OCI-LY1 (cell line): ENCODE measurements at regions not wholly inside any gene's neighbourhood (a gene's known extent, or its start where the extent isn't known, plus 50 kb on each side); places are given as distances from the start of the nearest gene placed in this dataset.
A peak's percentile ranks its signal among the peaks of the same experiment; 100 is the strongest.

Experiments
- CTCF ChIP-seq: fragments of 200-600 bp; sonication (generic), shearing (Covaris generic); IDR thresholded peaks from 2 replicates; pipeline ENCODE4 v1.5.1; 2017; ENCODE audit warnings: mild to moderate bottlenecking, antibody characterized with exemption, low read length, moderate library complexity, mixed read lengths
- EZH2 ChIP-seq: fragments of 200-600 bp; sonication (generic), shearing (Covaris generic); IDR thresholded peaks from 2 replicates; pipeline ENCODE4 v1.8.0; 2017; ENCODE audit warnings: borderline replicate concordance, mixed run types, mild to moderate bottlenecking, antibody characterized with exemption, low read length, moderate library complexity, mixed read lengths

DNA sequence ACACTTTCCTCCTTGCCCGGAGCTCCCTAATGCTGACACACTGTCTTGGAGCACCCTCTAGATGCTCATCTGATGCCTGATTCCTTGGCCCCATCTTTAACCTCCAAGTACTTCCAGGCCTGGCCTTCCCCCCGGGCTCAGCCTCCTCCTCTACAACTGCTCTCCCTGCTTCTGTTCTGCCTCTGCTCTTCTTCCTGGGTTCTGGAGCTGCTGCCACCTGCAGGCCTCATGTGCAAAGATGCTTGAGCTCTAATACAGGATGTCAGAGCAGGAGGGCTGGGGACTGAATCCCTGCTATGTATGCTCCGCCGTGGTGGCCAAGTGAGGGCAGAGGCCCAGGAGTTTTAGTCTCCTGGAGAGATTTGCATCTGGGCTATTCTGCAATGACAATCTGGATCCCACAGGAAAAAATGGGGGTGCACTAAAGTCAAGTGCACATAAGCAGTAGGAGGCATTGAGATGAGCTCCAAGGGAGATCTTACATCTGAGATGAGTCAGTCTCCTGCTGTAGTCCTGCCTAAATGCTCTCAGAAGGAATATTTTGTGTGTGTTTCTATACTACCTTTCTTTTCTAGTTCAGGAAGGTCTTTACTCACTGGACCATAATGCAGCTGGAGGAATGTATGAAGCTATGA lies 296.3 kb downstream of the UACA start:
- peak; percentile 69 for TF ChIP-seq CTCF
- no peak for TF ChIP-seq EZH2
